ENCODE measurements at regions not wholly inside any gene's neighbourhood (a gene's known extent, or its start where the extent isn't known, plus 50 kb on each side); places are given as distances from the start of the nearest gene placed in this dataset.
"Not testable (repeated sequence)": the region's sequence is repeated elsewhere in the genome, so short reads cannot be mapped to it uniquely, and the experiment has no call there.

- ATAC-seq (replicated peaks in 6 of 8), result no peak
- in situ Hi-C loops (cut with MboI; ENCODE audit: low pct_unique_long_range_greater_than_20kb in 2 of 9, low sequenced_read_pairs in 9 of 9, unreplicated experiment in 9 of 9), result loop anchor here in 1 of 9 experiments (25.0 kb wide), 1 partner anchor 100 kb away; no protein-coding TSS in a partner anchor
- Histone ChIP-seq H3K4me3 (no peak overlapping the region), H3K27ac (no peak overlapping the region), H3K4me1 (replicated peaks in 1 of 2) (no peaks in the 10 kb centered on the region)
- 40 to 62% (median 50%) methylated on average over 2 to 3 of the region's 3 CpGs; no CpG with 5 or more reads in 1 of the 10 experiments for WGBS, 10 experiments
Observed at GRCh38 chr9:91011891-91012290, 210.3 kb downstream of the SYK start.

DNA sequence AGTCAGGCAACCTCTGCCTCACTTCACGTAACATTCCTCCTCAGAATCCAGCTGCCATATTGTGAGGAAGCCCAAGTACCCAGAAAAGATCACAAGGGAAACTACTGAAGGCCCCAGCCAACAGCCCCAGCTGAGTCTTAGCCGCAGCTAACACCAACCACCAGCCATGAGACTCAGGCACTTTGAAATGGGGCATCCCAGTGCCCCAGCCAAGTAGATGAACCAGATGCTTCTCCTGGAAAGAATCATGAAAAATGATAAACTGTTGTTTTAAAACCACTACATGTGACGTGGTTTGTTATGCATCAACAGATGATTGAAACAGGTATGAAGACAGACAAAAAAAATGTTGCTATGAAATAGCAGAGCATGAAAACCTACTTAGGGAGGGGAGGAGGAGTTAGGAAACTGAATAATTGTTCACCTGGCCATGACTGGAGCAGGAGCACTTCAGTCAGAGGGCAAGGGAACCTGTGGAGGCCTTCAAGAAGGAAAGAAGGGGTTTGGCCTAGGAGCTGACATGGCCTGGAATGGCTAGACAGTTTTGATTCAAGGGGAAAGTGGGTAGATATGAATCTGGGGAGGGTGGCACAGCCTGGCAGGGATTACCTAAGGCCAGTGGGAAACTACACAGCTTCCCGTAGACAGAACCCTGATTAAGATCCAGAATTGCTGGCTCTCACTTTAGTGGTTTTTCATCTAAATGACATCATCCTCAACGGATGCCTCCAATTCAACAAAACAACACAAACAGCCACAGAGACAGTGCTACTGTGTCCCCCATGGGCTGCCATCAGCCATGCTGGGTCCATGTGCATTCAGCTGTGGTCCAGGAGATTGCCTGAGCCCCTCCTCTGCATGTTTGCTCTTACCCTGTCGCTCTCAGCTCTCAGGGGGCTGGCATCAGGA, 211.6 kb downstream of the SYK start:
- Histone ChIP-seq H3K4me1 (replicated peaks in 1 of 2) (no peaks in the 10 kb centered on the region), H3K4me3 (no peak overlapping the region), H3K27ac (no peak overlapping the region)
- no peak for ATAC-seq (replicated peaks in 6 of 8)
- in situ Hi-C loops (cut with MboI; ENCODE audit: low pct_unique_long_range_greater_than_20kb in 2 of 9, low sequenced_read_pairs in 9 of 9, unreplicated experiment in 9 of 9), result loop anchor here in 1 of 9 experiments (25.0 kb wide), 1 partner anchor 101 kb away; no protein-coding TSS in a partner anchor
- WGBS, 10 experiments, result 80 to 100% (median 87%) methylated on average over 1 to 4 of the region's 6 CpGs; no CpG with 5 or more reads in 2 of the 10 experiments

GRCh38 chr9:91017245-91017644, 215.6 kb downstream of the SYK start:
- Histone ChIP-seq H3K4me1 (replicated peaks in 1 of 2) (no peaks in the 10 kb centered on the region), H3K27ac (no peak overlapping the region), H3K4me3 (no peak overlapping the region)
- in situ Hi-C loops (cut with MboI; ENCODE audit: low pct_unique_long_range_greater_than_20kb in 2 of 9, low sequenced_read_pairs in 9 of 9, unreplicated experiment in 9 of 9), result loop anchor here in 1 of 9 experiments (25.0 kb wide), 1 partner anchor 105 kb away; no protein-coding TSS in a partner anchor
- ATAC-seq (replicated peaks in 6 of 8), result no peak
- WGBS, 10 experiments, result 73 to 100% (median 96%) methylated on average over 1 to 5 of the region's 6 CpGs; no CpG with 5 or more reads in 3 of the 10 experiments

DNA sequence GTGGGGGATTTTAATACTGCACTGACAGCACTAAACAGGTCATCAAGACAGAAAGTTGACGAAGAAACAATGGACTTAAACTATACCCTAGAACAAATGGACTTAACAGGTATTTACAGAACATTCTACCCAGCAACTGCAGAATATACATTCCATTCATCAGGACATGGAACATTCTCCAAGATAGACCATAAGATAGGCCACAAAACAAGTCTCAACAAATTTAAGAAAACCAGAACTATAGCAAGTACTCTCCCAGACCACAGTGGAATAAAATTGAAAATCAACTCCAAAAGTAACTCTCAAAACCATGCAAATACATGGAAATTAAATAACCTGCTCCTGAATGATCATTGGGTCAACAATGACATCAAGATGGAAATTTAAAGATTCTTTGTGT, 218.3 kb downstream of the SYK start:
- in situ Hi-C loops (cut with MboI; ENCODE audit: low pct_unique_long_range_greater_than_20kb in 2 of 9, low sequenced_read_pairs in 9 of 9, unreplicated experiment in 9 of 9), result loop anchor here in 1 of 9 experiments (25.0 kb wide), 1 partner anchor 108 kb away; no protein-coding TSS in a partner anchor
- WGBS, 10 experiments, result 50 to 100% (median 81%) methylated on average over 1 of the region's 1 CpG; no CpG with 5 or more reads in 2 of the 10 experiments
- H3K27ac ChIP-seq; H3K4me3 ChIP-seq; ATAC-seq (replicated peaks in 6 of 8); H3K4me1 ChIP-seq (replicated peaks in 1 of 2): not testable (repeated sequence)

- ATAC-seq (replicated peaks in 6 of 8); H3K27ac ChIP-seq; H3K4me3 ChIP-seq; H3K4me1 ChIP-seq (replicated peaks in 1 of 2): not testable (repeated sequence)
- in situ Hi-C loops (cut with MboI; ENCODE audit: low pct_unique_long_range_greater_than_20kb in 2 of 9, low sequenced_read_pairs in 9 of 9, unreplicated experiment in 9 of 9), result loop anchor here in 1 of 9 experiments (25.0 kb wide), 1 partner anchor 109 kb away; no protein-coding TSS in a partner anchor
Observed at GRCh38 chr9:91021656-91022055, 220.0 kb downstream of the SYK start.

GRCh38 chr9:91023741-91024140, 222.1 kb downstream of the SYK start:
- no peak for ATAC-seq (replicated peaks in 6 of 8)
- 100% methylated on average over 2 of the region's 5 CpGs; no CpG with 5 or more reads in 9 of the 10 experiments for WGBS, 10 experiments
- in situ Hi-C loops (cut with MboI; ENCODE audit: low pct_unique_long_range_greater_than_20kb in 2 of 9, low sequenced_read_pairs in 9 of 9, unreplicated experiment in 9 of 9), result loop anchor here in 1 of 9 experiments (25.0 kb wide), 1 partner anchor 111 kb away; no protein-coding TSS in a partner anchor
- Histone ChIP-seq H3K27ac (no peak overlapping the region), H3K4me3 (no peak overlapping the region), H3K4me1 (replicated peaks in 1 of 2) (no peaks in the 10 kb centered on the region)

DNA sequence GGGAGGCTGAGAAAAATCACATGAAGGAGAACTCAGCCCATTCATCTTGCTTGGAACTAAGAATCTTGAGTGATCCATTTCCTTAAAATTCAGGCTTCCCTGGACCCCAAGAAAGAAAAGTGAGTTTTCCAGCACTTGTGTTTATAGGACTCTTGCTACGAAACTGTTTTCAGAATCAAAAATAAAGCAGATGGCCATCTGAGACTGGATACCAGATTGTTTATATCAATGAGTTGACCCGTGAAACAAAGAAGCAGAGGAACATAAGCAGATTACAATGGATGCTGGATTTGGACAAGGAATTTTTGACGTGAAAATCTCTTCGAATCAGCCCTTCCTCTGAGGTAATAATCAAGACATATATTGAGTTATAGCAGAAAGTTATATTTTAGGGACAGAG, 223.2 kb downstream of the SYK start:
- H3K4me1 ChIP-seq (replicated peaks in 1 of 2), result no peaks in the 10 kb centered on the region
- no peak for ATAC-seq (replicated peaks in 6 of 8)
- in situ Hi-C loops (cut with MboI; ENCODE audit: low pct_unique_long_range_greater_than_20kb in 2 of 9, low sequenced_read_pairs in 9 of 9, unreplicated experiment in 9 of 9), result loop anchor here in 1 of 9 experiments (25.0 kb wide), 1 partner anchor 113 kb away; no protein-coding TSS in a partner anchor
- WGBS, 10 experiments, result 60 to 94% (median 84%) methylated on average over 1 to 4 of the region's 4 CpGs
- H3K4me3 ChIP-seq, result no peak overlapping the region
- no peak overlapping the region for H3K27ac ChIP-seq

DNA sequence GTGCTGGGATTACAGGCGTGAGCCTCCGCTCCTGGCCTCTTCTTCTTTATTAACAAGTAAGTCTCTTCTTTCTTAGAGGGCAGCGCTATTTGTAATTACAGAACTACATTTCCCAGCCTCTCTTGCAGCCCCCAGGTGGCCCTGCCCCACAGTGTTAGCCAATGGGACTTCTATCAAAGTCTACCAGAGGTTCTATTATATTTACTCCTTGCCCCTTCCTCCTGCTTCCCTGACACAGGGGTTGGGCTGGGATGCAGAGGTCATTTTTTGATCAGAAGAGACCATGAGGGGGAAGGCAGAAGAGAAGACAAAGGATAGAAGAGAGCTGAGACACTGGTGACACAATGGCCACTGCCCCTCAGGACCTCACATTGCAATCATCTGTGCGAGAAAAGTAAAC, 224.2 kb downstream of the SYK start:
- Histone ChIP-seq H3K4me1 (replicated peaks in 1 of 2) (no peaks in the 10 kb centered on the region), H3K27ac (no peak overlapping the region), H3K4me3 (no peak overlapping the region)
- in situ Hi-C loops (cut with MboI; ENCODE audit: low pct_unique_long_range_greater_than_20kb in 2 of 9, low sequenced_read_pairs in 9 of 9, unreplicated experiment in 9 of 9), result no loop called here
- WGBS, 10 experiments, result 0 to 100% (median 94%) methylated on average over 1 to 4 of the region's 4 CpGs; no CpG with 5 or more reads in 3 of the 10 experiments
- ATAC-seq (replicated peaks in 6 of 8), result no peak

GRCh38 chr9:91026266-91026665, 224.6 kb downstream of the SYK start:
- H3K4me1 ChIP-seq (replicated peaks in 1 of 2), result no peaks in the 10 kb centered on the region
- ATAC-seq (replicated peaks in 6 of 8), result no peak
- in situ Hi-C loops (cut with MboI; ENCODE audit: low pct_unique_long_range_greater_than_20kb in 2 of 9, low sequenced_read_pairs in 9 of 9, unreplicated experiment in 9 of 9), result no loop called here
- WGBS, 10 experiments, result 20 to 100% (median 80%) methylated on average over 1 to 7 of the region's 8 CpGs; no CpG with 5 or more reads in 4 of the 10 experiments
- no peak overlapping the region for H3K4me3 ChIP-seq
- no peak overlapping the region for H3K27ac ChIP-seq

GRCh38 chr9:91027005-91027404, 225.4 kb downstream of the SYK start:
- in situ Hi-C loops (cut with MboI; ENCODE audit: low pct_unique_long_range_greater_than_20kb in 2 of 9, low sequenced_read_pairs in 9 of 9, unreplicated experiment in 9 of 9), result no loop called here

GRCh38 chr9:91028166-91028827, 226.7 kb downstream of the SYK start:
- no peak for ATAC-seq (replicated peaks in 6 of 8)

More at GRCh38 chr9:91027005-91027404, 225.4 kb downstream of the SYK start:
- no peak for ATAC-seq (replicated peaks in 6 of 8)
- Histone ChIP-seq H3K4me3 (no peak overlapping the region), H3K4me1 (replicated peaks in 1 of 2) (no peaks in the 10 kb centered on the region), H3K27ac (no peak overlapping the region)
- WGBS, 10 experiments, result 80 to 100% (median 87%) methylated on average over 1 to 3 of the region's 3 CpGs; no CpG with 5 or more reads in 4 of the 10 experiments

GRCh38 chr9:91029650-91030361, 228.2 kb downstream of the SYK start:
- H3K4me1 ChIP-seq (replicated peaks in 1 of 2), result no peaks in the 10 kb centered on the region
- no peak overlapping the region for H3K27ac ChIP-seq
- H3K4me3 ChIP-seq, result no peak overlapping the region
- 35 to 92% (median 79%) methylated on average over 2 to 12 of the region's 18 CpGs; no CpG with 5 or more reads in 2 of the 10 experiments for WGBS, 10 experiments
- in situ Hi-C loops (cut with MboI; ENCODE audit: low pct_unique_long_range_greater_than_20kb in 2 of 9, low sequenced_read_pairs in 9 of 9, unreplicated experiment in 9 of 9), result no loop called here
- peak in 6 of 8 experiments; percentile 27 to 94 (median 78) for ATAC-seq (replicated peaks in 6 of 8)

More at GRCh38 chr9:91028166-91028827, 226.7 kb downstream of the SYK start:
- Histone ChIP-seq H3K4me1 (replicated peaks in 1 of 2) (no peaks in the 10 kb centered on the region), H3K27ac (no peak overlapping the region), H3K4me3 (no peak overlapping the region)
- WGBS, 10 experiments, result 89 to 100% (median 100%) methylated on average over 1 to 7 of the region's 8 CpGs; no CpG with 5 or more reads in 5 of the 10 experiments
- in situ Hi-C loops (cut with MboI; ENCODE audit: low pct_unique_long_range_greater_than_20kb in 2 of 9, low sequenced_read_pairs in 9 of 9, unreplicated experiment in 9 of 9), result no loop called here

All from motor neuron (in vitro differentiated cells).